H1 (cell line): ENCODE measurements at regions not wholly inside any gene's neighbourhood (a gene's known extent, or its start where the extent isn't known, plus 50 kb on each side); places are given as distances from the start of the nearest gene placed in this dataset.

Experiments
- CTCF ChIA-PET: fragments of 300-600 bp; sonication (Branson Sonifier 250); formaldehyde crosslinking; loops from one replicate; lab custom pipeline; 2021; ENCODE audit not compliant: partially characterized antibody; lab: Charles Lee
- POLR2A ChIA-PET: fragments of 300-600 bp; sonication (Branson Sonifier 250); formaldehyde crosslinking; loops from one replicate; lab custom pipeline; 2021; ENCODE audit warnings: inconsistent platforms; ENCODE audit not compliant: partially characterized antibody; lab: Charles Lee
- DNase-seq, 2 experiments: peaks; one replicate each; pipeline versions ENCODE4 v3.0.0 to v3.0.0-alpha.2; 2010 to 2022; ENCODE audit warnings: low spot score in 2 of 2, low read depth in 1 of 2, mixed read lengths in 1 of 2
- FAIRE-seq: peaks from 2 replicates; lab custom pipeline; 2011; peaks lifted over from hg19 to GRCh38; lab: Jason Lieb, UNC
- H2AFZ ChIP-seq: 2 replicates; pipeline ENCODE4 v1.8.1; 2012; ENCODE audit warnings: low read length, inconsistent platforms
- H2AK5ac ChIP-seq: 2 replicates; pipeline ENCODE4 v1.6.1; 2013; ENCODE audit warnings: low read depth, low read length
- H2BK120ac ChIP-seq: replicated peaks from 2 replicates; pipeline ENCODE3; 2013; ENCODE audit warnings: low read depth, low read length, inconsistent platforms
- H2BK12ac ChIP-seq: 2 replicates; pipeline ENCODE4 v1.6.1; 2013; ENCODE audit warnings: low read depth, low read length
- H2BK15ac ChIP-seq: 2 replicates; pipeline ENCODE4 v1.6.1; 2013; ENCODE audit warnings: low read length
- H2BK20ac ChIP-seq: 2 replicates; pipeline ENCODE4 v1.6.1; 2013; ENCODE audit warnings: low read length
- H2BK5ac ChIP-seq: 2 replicates; pipeline ENCODE4 v1.6.1; 2013; ENCODE audit warnings: low read depth, low read length
- H3K14ac ChIP-seq: 2 replicates; pipeline ENCODE4 v1.6.1; 2013; ENCODE audit warnings: inconsistent platforms; ENCODE audit not compliant: insufficient read length
- H3K18ac ChIP-seq: 2 replicates; pipeline ENCODE4 v1.6.1; 2013; ENCODE audit warnings: low read length; ENCODE audit errors: extremely low read depth
- H3K23ac ChIP-seq: 2 replicates; pipeline ENCODE4 v1.6.1; 2013; ENCODE audit warnings: inconsistent platforms; ENCODE audit not compliant: insufficient read length
- H3K23me2 ChIP-seq: 2 replicates; pipeline ENCODE4 v1.6.1; 2013; ENCODE audit warnings: low read depth, low read length
- H3K27ac ChIP-seq: 2 replicates; pipeline ENCODE4 v1.6.1; 2011; ENCODE audit warnings: low read depth, low read length, inconsistent platforms
- H3K27me3 ChIP-seq, 4 experiments: replicated peaks in 1 of 4; 1 replicate in 1 of 4; 2 replicates in 3 of 4; pipeline versions ENCODE4 v1.6.1 to v1.8.1; 2011 to 2013; ENCODE audit warnings: low read length in 3 of 4, mild to moderate bottlenecking in 3 of 4, inconsistent platforms in 2 of 4, mixed read lengths in 2 of 4, moderate library complexity in 1 of 4; ENCODE audit not compliant: control insufficient read depth in 3 of 4, insufficient read depth in 3 of 4; ENCODE audit errors: extremely low read depth in 1 of 4
- H3K36me3 ChIP-seq, 4 experiments: 2 replicates each; pipeline versions ENCODE4 v1.6.1 to v1.8.1; 2011 to 2013; ENCODE audit warnings: mild to moderate bottlenecking in 4 of 4, low read length in 3 of 4, moderate library complexity in 2 of 4, control low read depth in 1 of 4, inconsistent platforms in 1 of 4; ENCODE audit not compliant: insufficient read depth in 4 of 4, control insufficient read depth in 2 of 4
- H3K4ac ChIP-seq: replicated peaks from 2 replicates; pipeline ENCODE3; 2013; ENCODE audit warnings: low read length, low read depth, mixed read lengths, inconsistent platforms; ENCODE audit not compliant: insufficient read length
- H3K4me1 ChIP-seq, 4 experiments: replicated peaks in 1 of 4; 1 replicate in 1 of 4; 2 replicates in 3 of 4; pipeline versions ENCODE4 v1.6.1 to v1.8.1; 2011 to 2013; ENCODE audit warnings: low read length in 3 of 4, inconsistent platforms in 2 of 4, mixed read lengths in 1 of 4; ENCODE audit not compliant: insufficient read depth in 4 of 4, control insufficient read depth in 3 of 4
- H3K4me2 ChIP-seq, 2 experiments: 2 replicates each; pipeline versions ENCODE4 v1.6.1 to v1.8.1; 2011 to 2013; ENCODE audit warnings: low read depth in 2 of 2, low read length in 2 of 2, control low read depth in 1 of 2, inconsistent platforms in 1 of 2, mild to moderate bottlenecking in 1 of 2; ENCODE audit not compliant: insufficient read depth in 1 of 2
- H3K4me3 ChIP-seq, 4 experiments: fragments of 200-600, 300-600 bp in 1 of 4; sonication (generic), shearing (Covaris generic), sonication (Bioruptor Twin) in 1 of 4; 2 replicates each; pipeline versions ENCODE4 v1.5.1 to v1.8.1; 2011 to 2016; ENCODE audit warnings: low read length in 4 of 4, low read depth in 3 of 4, control low read depth in 2 of 4, inconsistent platforms in 2 of 4, mild to moderate bottlenecking in 2 of 4, mixed read lengths in 1 of 4, moderate library complexity in 1 of 4; ENCODE audit not compliant: insufficient read depth in 2 of 4; ENCODE audit errors: extremely low read depth in 1 of 4
- H3K56ac ChIP-seq: replicated peaks from 2 replicates; pipeline ENCODE3; 2013; ENCODE audit warnings: low read depth, mild to moderate bottlenecking, mixed read lengths, low read length, inconsistent platforms; ENCODE audit not compliant: insufficient read length
- H3K79me1 ChIP-seq: 2 replicates; pipeline ENCODE4 v1.6.1; 2013; ENCODE audit warnings: low read depth, low read length, control low read depth
- H3K79me2 ChIP-seq, 2 experiments: 2 replicates each; pipeline versions ENCODE4 v1.6.1 to v1.8.1; 2012 to 2013; ENCODE audit warnings: low read length in 2 of 2, mild to moderate bottlenecking in 2 of 2, inconsistent platforms in 1 of 2; ENCODE audit not compliant: insufficient read depth in 2 of 2, control insufficient read depth in 1 of 2
- H3K9ac ChIP-seq, 4 experiments: replicated peaks in 1 of 4; 1 replicate in 1 of 4; 2 replicates in 3 of 4; pipeline versions ENCODE4 v1.6.1 to v1.8.1; 2011 to 2013; ENCODE audit warnings: low read depth in 3 of 4, low read length in 3 of 4, control low read depth in 2 of 4, mild to moderate bottlenecking in 2 of 4, moderate library complexity in 2 of 4, inconsistent platforms in 1 of 4; ENCODE audit errors: extremely low read depth in 1 of 4
- H3K9me3 ChIP-seq, 2 experiments: 2 replicates each; pipeline versions ENCODE4 v1.6.1 to v1.8.1; 2012 to 2013; ENCODE audit warnings: mild to moderate bottlenecking in 2 of 2, moderate library complexity in 2 of 2, control low read depth in 1 of 2, inconsistent platforms in 1 of 2, low read depth in 1 of 2, low read length in 1 of 2, mixed read lengths in 1 of 2; ENCODE audit not compliant: insufficient read depth in 2 of 2
- H4K20me1 ChIP-seq, 2 experiments: replicated peaks in 1 of 2; 2 replicates each; pipeline versions ENCODE3 to v1.8.1; 2011 to 2013; ENCODE audit warnings: inconsistent platforms in 2 of 2, low read length in 2 of 2, mild to moderate bottlenecking in 1 of 2; ENCODE audit not compliant: insufficient read depth in 2 of 2, control insufficient read depth in 1 of 2
- H4K5ac ChIP-seq: 2 replicates; pipeline ENCODE4 v1.6.1; 2013; ENCODE audit warnings: low read length, low read depth, mixed read lengths, inconsistent platforms; ENCODE audit not compliant: insufficient read length
- H4K8ac ChIP-seq: 2 replicates; pipeline ENCODE4 v1.8.0; 2013; ENCODE audit warnings: mild to moderate bottlenecking, moderate library complexity, low read length, inconsistent platforms; ENCODE audit not compliant: insufficient read depth; ENCODE audit errors: extremely low read depth
- H4K91ac ChIP-seq: replicated peaks from 2 replicates; pipeline ENCODE3; 2013; ENCODE audit warnings: low read length, mixed read lengths, inconsistent platforms; ENCODE audit not compliant: insufficient read length
- BRCA1 ChIP-seq: IDR thresholded peaks from 2 replicates; pipeline ENCODE4 v1.6.1; 2012; ENCODE audit warnings: low read depth, low read length, improper control_type of control experiment
- CHD1 ChIP-seq: IDR thresholded peaks from 2 replicates; pipeline ENCODE4 v1.6.1; 2012; ENCODE audit warnings: low read depth, low read length, improper control_type of control experiment
- CHD2 ChIP-seq: IDR thresholded peaks from 2 replicates; pipeline ENCODE4 v1.6.1; 2012; ENCODE audit warnings: low read length, improper control_type of control experiment
- GABPA ChIP-seq: IDR thresholded peaks from 2 replicates; pipeline ENCODE4 v1.6.1; 2011; ENCODE audit warnings: mild to moderate bottlenecking, low read length, moderate library complexity, borderline replicate concordance; ENCODE audit not compliant: insufficient read depth
- POU5F1 ChIP-seq: IDR thresholded peaks from 2 replicates; pipeline ENCODE4 v1.6.1; 2011; ENCODE audit warnings: low read depth, mild to moderate bottlenecking, low read length, moderate library complexity
- RNF2 ChIP-seq: fragments of 200-900, 300-1000 bp; sonication (generic); IDR thresholded peaks from 2 replicates; pipeline ENCODE4 v1.7.1; 2016; ENCODE audit warnings: borderline replicate concordance, low read depth, mild to moderate bottlenecking, antibody characterized with exemption, low read length; ENCODE audit not compliant: poor library complexity, severe bottlenecking; ENCODE audit errors: missing control alignments
- SIN3A ChIP-seq, 2 experiments: IDR thresholded peaks in 1 of 2; conservative IDR thresholded peaks in 1 of 2; 2 replicates each; pipeline ENCODE4 v1.6.1; 2011 to 2012; ENCODE audit warnings: low read length in 2 of 2, improper control_type of control experiment in 1 of 2, low read depth in 1 of 2, mild to moderate bottlenecking in 1 of 2
- TAF1 ChIP-seq: IDR thresholded peaks from 2 replicates; pipeline ENCODE4 v1.6.1; 2011; ENCODE audit warnings: mild to moderate bottlenecking, low read depth, low read length
- WGBS, 2 experiments: shearing (Covaris generic) in 1 of 2; methylation state at CpG; one replicate each; pipeline versions ENCODE4 v1.1.6 to v1.1.7; 2013 to 2015; ENCODE audit warnings: low lambda C conversion rate in 2 of 2, mixed read lengths in 2 of 2, inconsistent platforms in 1 of 2, low coverage in 1 of 2, missing lambda C conversion rate in 1 of 2; ENCODE audit not compliant: insufficient replicate concordance in 2 of 2, insufficient coverage in 1 of 2, insufficient read length in 1 of 2; ENCODE audit errors: extremely low coverage in 1 of 2, missing lambda C conversion rate in 1 of 2; 5-methylcytosine and 5-hydroxymethylcytosine counted together
- TF ChIP-seq, protein P1 (sequence below): IDR thresholded peaks from 2 replicates; pipeline ENCODE4 v1.6.1; 2012; ENCODE audit warnings: inconsistent platforms
- TF ChIP-seq, protein P2 (sequence below): IDR thresholded peaks from 2 replicates; pipeline ENCODE4 v1.6.1; 2011; ENCODE audit warnings: low read length, improper control_type of control experiment

DNA sequence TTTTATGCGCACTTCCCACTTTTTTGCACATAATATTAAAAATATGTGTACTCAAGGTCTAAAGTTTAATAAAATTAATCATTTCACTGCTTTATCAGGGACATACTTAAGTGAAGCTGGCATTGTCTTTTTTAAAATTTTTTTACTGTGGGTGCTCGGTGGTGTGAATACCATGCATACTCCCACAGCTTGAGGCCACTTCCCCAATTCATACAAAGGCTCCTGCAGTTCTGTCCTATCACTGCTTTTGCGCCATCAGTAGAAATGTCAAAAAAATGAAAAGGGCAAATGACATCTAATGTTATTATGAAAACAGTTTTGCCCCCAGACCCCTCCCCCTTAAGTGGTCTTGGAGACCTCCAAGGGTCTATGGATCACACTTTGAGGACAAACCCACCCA lies 464.1 kb upstream of the ARID1B start:
- no peaks in the 10 kb centered on the region for H3K79me1 ChIP-seq
- no peak overlapping the region for H3K4me2 ChIP-seq
- H2BK15ac ChIP-seq, result no peak overlapping the region
- no peak overlapping the region for H3K4ac ChIP-seq
- no peak overlapping the region for H2BK12ac ChIP-seq
- H3K27me3 ChIP-seq, result no peaks in the 10 kb centered on the region
- ChIA-PET CTCF (no interaction called here), POLR2A (no interaction called here)
- no peaks in the 10 kb centered on the region for H3K79me2 ChIP-seq
- H3K4me3 ChIP-seq, result no peak overlapping the region
- no peaks in the 10 kb centered on the region; a peak in 1 of 4 replicates for H3K9me3 ChIP-seq
- H3K14ac ChIP-seq, result no peak overlapping the region
- no peak overlapping the region for H2BK20ac ChIP-seq
- no peak overlapping the region for H3K18ac ChIP-seq
- no peak overlapping the region for H4K8ac ChIP-seq
- no peak overlapping the region for H2BK120ac ChIP-seq
- no peaks in the 10 kb centered on the region for H3K36me3 ChIP-seq
- H3K23ac ChIP-seq, result no peak overlapping the region
- no peak overlapping the region for H2AFZ ChIP-seq
- H2BK5ac ChIP-seq, result no peak overlapping the region
- no peak overlapping the region for H4K5ac ChIP-seq
- no peak for DNase-seq
- 87% methylated on average over 3 of the region's 3 CpGs; no CpG with 5 or more reads in 1 of the 2 experiments for WGBS, 2 experiments
- H4K20me1 ChIP-seq, result no peaks in the 10 kb centered on the region
- no peak overlapping the region for H3K27ac ChIP-seq
- H3K56ac ChIP-seq, result no peak overlapping the region
- H3K23me2 ChIP-seq, result no peaks in the 10 kb centered on the region
- no peak overlapping the region for H4K91ac ChIP-seq
- H3K4me1 ChIP-seq, result peaks cover 0 to 2% (median 0%) of the 10 kb centered on the region in 4 experiments; a peak in 2 of 7 replicates
- no peak for FAIRE-seq
- H3K9ac ChIP-seq, result no peak overlapping the region
- H2AK5ac ChIP-seq, result no peak overlapping the region
- TF ChIP-seq TAF1 (no peak), CHD1 (no peak), POU5F1 (no peak), RNF2 (no peak), GABPA (no peak), SIN3A (conservative IDR thresholded peaks at IDR 0.05 in 1 of 2, IDR thresholded peaks at IDR 0.05 in 1 of 2; ENCODE audit: low read depth in 1 of 2, low read length in 2 of 2) (no peak), CHD2 (no peak), BRCA1 (no peak)
- TF ChIP-seq, protein P1, sequence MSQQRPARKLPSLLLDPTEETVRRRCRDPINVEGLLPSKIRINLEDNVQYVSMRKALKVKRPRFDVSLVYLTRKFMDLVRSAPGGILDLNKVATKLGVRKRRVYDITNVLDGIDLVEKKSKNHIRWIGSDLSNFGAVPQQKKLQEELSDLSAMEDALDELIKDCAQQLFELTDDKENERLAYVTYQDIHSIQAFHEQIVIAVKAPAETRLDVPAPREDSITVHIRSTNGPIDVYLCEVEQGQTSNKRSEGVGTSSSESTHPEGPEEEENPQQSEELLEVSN, result no peak
- TF ChIP-seq, protein P2, sequence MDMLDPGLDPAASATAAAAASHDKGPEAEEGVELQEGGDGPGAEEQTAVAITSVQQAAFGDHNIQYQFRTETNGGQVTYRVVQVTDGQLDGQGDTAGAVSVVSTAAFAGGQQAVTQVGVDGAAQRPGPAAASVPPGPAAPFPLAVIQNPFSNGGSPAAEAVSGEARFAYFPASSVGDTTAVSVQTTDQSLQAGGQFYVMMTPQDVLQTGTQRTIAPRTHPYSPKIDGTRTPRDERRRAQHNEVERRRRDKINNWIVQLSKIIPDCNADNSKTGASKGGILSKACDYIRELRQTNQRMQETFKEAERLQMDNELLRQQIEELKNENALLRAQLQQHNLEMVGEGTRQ, result no peak
